Calu3 (cell line): ENCODE measurements at regions not wholly inside any gene's neighbourhood (a gene's known extent, or its start where the extent isn't known, plus 50 kb on each side); places are given as distances from the start of the nearest gene placed in this dataset.

Experiments
- BruUV-seq: library from RNA; stranded (reverse); fragments of 400-500 nt; replicated peaks from 2 replicates; lab custom pipeline; 2021; lab: Mats Ljungman, UMichigan
- CTCF ChIA-PET: fragments of 300-600 bp; sonication (Branson Sonifier 250); formaldehyde crosslinking; loops from one replicate; lab custom pipeline; 2022; ENCODE audit warnings: antibody characterized with exemption; lab: Charles Lee
- DNase-seq: peaks from one replicate; pipeline ENCODE4 v3.0.0; 2022
- H3K27ac Mint-ChIP-seq: one replicate; pipeline ENCODE4 v1.8.0; 2022; ENCODE audit warnings: mixed read lengths; ENCODE audit not compliant: unreplicated experiment
- H3K27me3 Mint-ChIP-seq: one replicate; pipeline ENCODE4 v1.8.0; 2022; ENCODE audit warnings: mixed read lengths; ENCODE audit not compliant: unreplicated experiment
- H3K36me3 Mint-ChIP-seq: one replicate; pipeline ENCODE4 v1.8.0; 2022; ENCODE audit warnings: mild to moderate bottlenecking, moderate library complexity, mixed read lengths; ENCODE audit not compliant: insufficient read depth, unreplicated experiment
- H3K4me1 Mint-ChIP-seq: one replicate; pipeline ENCODE4 v1.8.0; 2022; ENCODE audit warnings: mild to moderate bottlenecking, low read depth, mixed read lengths; ENCODE audit not compliant: unreplicated experiment
- H3K4me3 Mint-ChIP-seq: one replicate; pipeline ENCODE4 v1.8.0; 2022; ENCODE audit warnings: mild to moderate bottlenecking, low read depth, moderate library complexity, mixed read lengths; ENCODE audit not compliant: unreplicated experiment
- H3K9me3 Mint-ChIP-seq: one replicate; pipeline ENCODE4 v1.8.0; 2022; ENCODE audit warnings: low read depth, mixed read lengths; ENCODE audit not compliant: unreplicated experiment
- intact Hi-C: fragments of 100-400 bp; cut with micrococcal nuclease; formaldehyde crosslinking; loops from one replicate; pipeline ENCODE4 v1.10.0; 2022; ENCODE audit not compliant: unreplicated experiment
- TF ChIP-seq, protein P1 (sequence below): fragments of 200-600 bp; IDR thresholded peaks from one replicate; pipeline ENCODE4 v1.8.0; 2022; ENCODE audit warnings: antibody characterized with exemption; ENCODE audit not compliant: unreplicated experiment

GRCh38 chr18:77539860-77540259, 290.2 kb downstream of the GALR1 start:
- Mint-ChIP-seq H3K27me3 (no peaks in the 10 kb centered on the region), H3K9me3 (peaks cover 24% of the 10 kb centered on the region), H3K4me3 (no peak overlapping the region), H3K27ac (no peak overlapping the region), H3K4me1 (no peaks in the 10 kb centered on the region), H3K36me3 (no peaks in the 10 kb centered on the region)
- intact Hi-C loops = no loop called here
- TF ChIP-seq, protein P1, sequence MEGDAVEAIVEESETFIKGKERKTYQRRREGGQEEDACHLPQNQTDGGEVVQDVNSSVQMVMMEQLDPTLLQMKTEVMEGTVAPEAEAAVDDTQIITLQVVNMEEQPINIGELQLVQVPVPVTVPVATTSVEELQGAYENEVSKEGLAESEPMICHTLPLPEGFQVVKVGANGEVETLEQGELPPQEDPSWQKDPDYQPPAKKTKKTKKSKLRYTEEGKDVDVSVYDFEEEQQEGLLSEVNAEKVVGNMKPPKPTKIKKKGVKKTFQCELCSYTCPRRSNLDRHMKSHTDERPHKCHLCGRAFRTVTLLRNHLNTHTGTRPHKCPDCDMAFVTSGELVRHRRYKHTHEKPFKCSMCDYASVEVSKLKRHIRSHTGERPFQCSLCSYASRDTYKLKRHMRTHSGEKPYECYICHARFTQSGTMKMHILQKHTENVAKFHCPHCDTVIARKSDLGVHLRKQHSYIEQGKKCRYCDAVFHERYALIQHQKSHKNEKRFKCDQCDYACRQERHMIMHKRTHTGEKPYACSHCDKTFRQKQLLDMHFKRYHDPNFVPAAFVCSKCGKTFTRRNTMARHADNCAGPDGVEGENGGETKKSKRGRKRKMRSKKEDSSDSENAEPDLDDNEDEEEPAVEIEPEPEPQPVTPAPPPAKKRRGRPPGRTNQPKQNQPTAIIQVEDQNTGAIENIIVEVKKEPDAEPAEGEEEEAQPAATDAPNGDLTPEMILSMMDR = no peak
- BruUV-seq = no TSS peak
- DNase-seq = no peak
- CTCF ChIA-PET = no interaction called here

GRCh38 chr18:77544792-77545191, 295.1 kb downstream of the GALR1 start:
- Mint-ChIP-seq H3K27me3 (no peaks in the 10 kb centered on the region), H3K36me3 (no peaks in the 10 kb centered on the region), H3K4me1 (no peaks in the 10 kb centered on the region), H3K4me3 (no peak overlapping the region), H3K9me3 (peaks cover 23% of the 10 kb centered on the region), H3K27ac (no peak overlapping the region)
- no TSS peak for BruUV-seq
- intact Hi-C loops = no loop called here
- CTCF ChIA-PET = no interaction called here
- TF ChIP-seq, protein P1 = no peak
- no peak for DNase-seq

- intact Hi-C loops = no loop called here
- DNase-seq = no peak
- Mint-ChIP-seq H3K36me3 (no peaks in the 10 kb centered on the region), H3K27me3 (no peaks in the 10 kb centered on the region), H3K4me1 (no peaks in the 10 kb centered on the region), H3K4me3 (no peak overlapping the region), H3K27ac (no peak overlapping the region), H3K9me3 (peaks cover 24% of the 10 kb centered on the region)
- CTCF ChIA-PET = no interaction called here
- BruUV-seq = no TSS peak
- TF ChIP-seq, protein P1 = no peak
These were observed 298.1 kb downstream of the GALR1 start for GRCh38 chr18:77547757-77548156.

GRCh38 chr18:77548790-77549420, 299.3 kb downstream of the GALR1 start:
- intact Hi-C loops = no loop called here
- BruUV-seq = no TSS peak
- CTCF ChIA-PET = no interaction called here
- Mint-ChIP-seq H3K4me1 (no peaks in the 10 kb centered on the region), H3K27ac (no peak overlapping the region), H3K4me3 (no peak overlapping the region), H3K27me3 (no peaks in the 10 kb centered on the region), H3K9me3 (peaks cover 25% of the 10 kb centered on the region), H3K36me3 (no peaks in the 10 kb centered on the region)
- DNase-seq = no peak
- TF ChIP-seq, protein P1 = no peak
